ENCODE measurements at regions not wholly inside any gene's neighbourhood (a gene's known extent, or its start where the extent isn't known, plus 50 kb on each side); places are given as distances from the start of the nearest gene placed in this dataset.

DNA sequence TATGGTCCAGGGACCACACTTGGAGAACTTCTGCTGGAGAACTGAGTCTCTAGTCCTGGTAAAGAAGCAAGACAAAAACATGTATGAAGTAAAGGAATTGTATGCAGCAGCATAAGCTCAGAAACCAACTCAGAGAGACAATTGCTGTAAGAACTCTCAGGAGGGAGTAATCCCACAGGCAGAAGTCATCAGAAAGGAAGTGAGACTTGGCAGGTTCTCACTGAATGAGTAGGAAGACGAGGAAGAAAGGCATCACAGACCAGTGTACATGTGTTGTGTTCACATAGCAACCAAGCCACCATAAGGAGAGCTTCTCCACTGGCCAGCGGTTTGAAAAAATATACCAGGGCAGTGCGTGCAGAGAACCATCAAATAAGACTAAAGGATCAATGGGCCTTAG is 57.9 kb upstream of the FST start:
- TF ChIP-seq, protein P1, sequence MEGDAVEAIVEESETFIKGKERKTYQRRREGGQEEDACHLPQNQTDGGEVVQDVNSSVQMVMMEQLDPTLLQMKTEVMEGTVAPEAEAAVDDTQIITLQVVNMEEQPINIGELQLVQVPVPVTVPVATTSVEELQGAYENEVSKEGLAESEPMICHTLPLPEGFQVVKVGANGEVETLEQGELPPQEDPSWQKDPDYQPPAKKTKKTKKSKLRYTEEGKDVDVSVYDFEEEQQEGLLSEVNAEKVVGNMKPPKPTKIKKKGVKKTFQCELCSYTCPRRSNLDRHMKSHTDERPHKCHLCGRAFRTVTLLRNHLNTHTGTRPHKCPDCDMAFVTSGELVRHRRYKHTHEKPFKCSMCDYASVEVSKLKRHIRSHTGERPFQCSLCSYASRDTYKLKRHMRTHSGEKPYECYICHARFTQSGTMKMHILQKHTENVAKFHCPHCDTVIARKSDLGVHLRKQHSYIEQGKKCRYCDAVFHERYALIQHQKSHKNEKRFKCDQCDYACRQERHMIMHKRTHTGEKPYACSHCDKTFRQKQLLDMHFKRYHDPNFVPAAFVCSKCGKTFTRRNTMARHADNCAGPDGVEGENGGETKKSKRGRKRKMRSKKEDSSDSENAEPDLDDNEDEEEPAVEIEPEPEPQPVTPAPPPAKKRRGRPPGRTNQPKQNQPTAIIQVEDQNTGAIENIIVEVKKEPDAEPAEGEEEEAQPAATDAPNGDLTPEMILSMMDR (conservative IDR thresholded peaks at IDR 0.05; ENCODE audit: low read depth, low read length) = no peak
- no peak for DNase-seq (ENCODE audit: low read depth)
- H3K4me3 ChIP-seq (ENCODE audit: low read depth, low read length) = no peak overlapping the region

DNA sequence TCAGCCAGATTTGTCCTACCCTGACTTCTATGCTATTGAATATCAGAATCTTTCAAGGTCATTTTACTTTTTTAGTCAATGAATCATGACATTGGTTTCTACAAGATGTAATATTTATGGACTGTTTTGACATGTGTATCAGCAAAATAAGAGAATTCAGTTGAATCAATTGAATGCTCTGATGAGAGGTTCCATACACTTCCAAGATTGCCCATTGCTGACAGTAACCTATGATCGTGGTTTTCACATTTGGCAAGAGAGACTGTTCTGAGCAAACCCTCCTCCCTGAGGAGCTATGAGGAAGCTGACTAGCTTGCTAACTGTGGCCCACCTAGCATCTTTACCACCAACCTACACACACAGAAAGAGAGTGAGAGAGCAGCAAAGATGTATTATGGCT is 56.7 kb upstream of the FST start:
- H3K4me3 ChIP-seq (ENCODE audit: low read depth, low read length) = no peak overlapping the region
- TF ChIP-seq, protein P1 (conservative IDR thresholded peaks at IDR 0.05; ENCODE audit: low read depth, low read length) = no peak
- no peak for DNase-seq (ENCODE audit: low read depth)

GRCh38 chr5:53424686-53425615 is 55.5 kb upstream of the FST start:
- DNase-seq (ENCODE audit: low read depth) = no peak
- TF ChIP-seq, protein P1 (conservative IDR thresholded peaks at IDR 0.05; ENCODE audit: low read depth, low read length) = no peak
- no peak overlapping the region for H3K4me3 ChIP-seq (ENCODE audit: low read depth, low read length)

- no peak for DNase-seq (ENCODE audit: low read depth)
- H3K4me3 ChIP-seq (ENCODE audit: low read depth, low read length) = no peak overlapping the region
- TF ChIP-seq, protein P1 (conservative IDR thresholded peaks at IDR 0.05; ENCODE audit: low read depth, low read length) = peak; percentile 43
These were observed 54.5 kb upstream of the FST start for GRCh38 chr5:53425687-53426511.

DNA sequence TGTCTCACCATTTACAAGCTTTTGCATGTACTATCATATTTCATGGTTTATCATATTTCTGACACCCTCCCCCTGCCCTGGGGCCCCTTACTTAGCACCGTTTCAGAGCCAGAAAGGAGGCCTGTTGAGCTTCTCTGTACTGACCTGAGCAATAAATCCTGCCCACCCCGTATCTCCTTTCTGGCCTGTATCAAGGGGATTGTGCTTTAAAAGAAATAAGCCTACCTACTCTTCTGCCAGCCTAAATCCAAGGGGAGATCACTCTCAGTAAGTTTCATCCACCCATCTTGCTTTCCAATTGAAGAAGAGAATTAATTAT is 54.0 kb upstream of the FST start:
- TF ChIP-seq, protein P1 (conservative IDR thresholded peaks at IDR 0.05; ENCODE audit: low read depth, low read length) = no peak

DNA sequence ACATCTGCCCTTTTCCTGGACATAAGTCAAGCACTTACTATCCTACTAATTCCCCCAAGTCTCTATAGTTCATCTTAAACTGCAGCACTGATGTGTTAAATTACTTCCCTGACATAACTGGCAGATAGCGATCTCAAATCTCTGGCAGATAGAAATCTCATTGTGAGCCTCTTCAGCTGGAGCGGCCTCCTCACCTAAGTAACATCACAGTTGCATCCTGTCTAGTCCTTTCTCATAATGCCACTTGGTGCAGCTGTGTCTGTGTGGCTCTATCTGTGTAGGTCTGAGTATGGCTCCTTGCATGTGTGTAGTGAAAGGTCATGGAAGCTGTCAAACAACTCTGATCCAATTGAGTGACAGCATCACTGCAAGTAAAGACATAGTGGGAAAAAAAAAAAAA is 53.6 kb upstream of the FST start:
- no peak for DNase-seq (ENCODE audit: low read depth)
- no peak overlapping the region for H3K4me3 ChIP-seq (ENCODE audit: low read depth, low read length)
- TF ChIP-seq, protein P1 (conservative IDR thresholded peaks at IDR 0.05; ENCODE audit: low read depth, low read length) = no peak

More for the DNA sequence above, 54.0 kb upstream of the FST start:
- no peak for DNase-seq (ENCODE audit: low read depth)
- no peak overlapping the region for H3K4me3 ChIP-seq (ENCODE audit: low read depth, low read length)

All from epithelial cell of proximal tubule (primary cell).